ENCODE measurements at regions not wholly inside any gene's neighbourhood (a gene's known extent, or its start where the extent isn't known, plus 50 kb on each side); places are given as distances from the start of the nearest gene placed in this dataset.

GRCh38 chr5:98424681-98425450 lies 348.6 kb upstream of the RGMB start:
- no peak for TF ChIP-seq CTCF (IDR thresholded peaks at IDR 0.05; ENCODE audit: extremely low read depth, insufficient read depth, missing control alignments)
- no peak for DNase-seq (ENCODE audit: low spot score)
- in situ Hi-C loops (cut with MboI; ENCODE audit: low pct_unique_long_range_greater_than_20kb, low sequenced_read_pairs, unreplicated experiment): no loop called here

- in situ Hi-C loops (cut with MboI; ENCODE audit: low pct_unique_long_range_greater_than_20kb, low sequenced_read_pairs, unreplicated experiment): no loop called here
- no peak for DNase-seq (ENCODE audit: low spot score)
- TF ChIP-seq CTCF (IDR thresholded peaks at IDR 0.05; ENCODE audit: extremely low read depth, insufficient read depth, missing control alignments): no peak
Observed at GRCh38 chr5:98425640-98426039, 347.8 kb upstream of the RGMB start.

- no peak for DNase-seq (ENCODE audit: low spot score)
- no peak for TF ChIP-seq CTCF (IDR thresholded peaks at IDR 0.05; ENCODE audit: extremely low read depth, insufficient read depth, missing control alignments)
- in situ Hi-C loops (cut with MboI; ENCODE audit: low pct_unique_long_range_greater_than_20kb, low sequenced_read_pairs, unreplicated experiment): no loop called here
Observed at GRCh38 chr5:98428806-98429205, 344.7 kb upstream of the RGMB start.

GRCh38 chr5:98432378-98432777 lies 341.1 kb upstream of the RGMB start:
- no peak for TF ChIP-seq CTCF (IDR thresholded peaks at IDR 0.05; ENCODE audit: extremely low read depth, insufficient read depth, missing control alignments)
- DNase-seq (ENCODE audit: low spot score): no peak
- in situ Hi-C loops (cut with MboI; ENCODE audit: low pct_unique_long_range_greater_than_20kb, low sequenced_read_pairs, unreplicated experiment): no loop called here

- no peak for DNase-seq (ENCODE audit: low spot score)
- in situ Hi-C loops (cut with MboI; ENCODE audit: low pct_unique_long_range_greater_than_20kb, low sequenced_read_pairs, unreplicated experiment): no loop called here
- no peak for TF ChIP-seq CTCF (IDR thresholded peaks at IDR 0.05; ENCODE audit: extremely low read depth, insufficient read depth, missing control alignments)
Observed at GRCh38 chr5:98433022-98433421, 340.4 kb upstream of the RGMB start.

- TF ChIP-seq CTCF (IDR thresholded peaks at IDR 0.05; ENCODE audit: extremely low read depth, insufficient read depth, missing control alignments): no peak
- DNase-seq (ENCODE audit: low spot score): no peak
- in situ Hi-C loops (cut with MboI; ENCODE audit: low pct_unique_long_range_greater_than_20kb, low sequenced_read_pairs, unreplicated experiment): no loop called here
Observed at GRCh38 chr5:98433673-98434072, 339.8 kb upstream of the RGMB start.

Data from GM13977 (cell line).